ENCODE measurements at regions not wholly inside any gene's neighbourhood (a gene's known extent, or its start where the extent isn't known, plus 50 kb on each side); places are given as distances from the start of the nearest gene placed in this dataset.
"Not testable (repeated sequence)": the region's sequence is repeated elsewhere in the genome, so short reads cannot be mapped to it uniquely, and the experiment has no call there.

GRCh38 chr5:16987776-16988175 lies 51.7 kb upstream of the MYO10 start:
- TF ChIP-seq CTCF (conservative IDR thresholded peaks at IDR 0.05), result no peak
- H3K27ac ChIP-seq, result no peak overlapping the region

GRCh38 chr5:16990817-16991520 lies 54.9 kb upstream of the MYO10 start:
- not testable (repeated sequence) for H3K27ac ChIP-seq

GRCh38 chr5:16992006-16992405 lies 55.9 kb upstream of the MYO10 start:
- TF ChIP-seq CTCF (conservative IDR thresholded peaks at IDR 0.05), result no peak
- no peak overlapping the region for H3K27ac ChIP-seq

- H3K27ac ChIP-seq, result no peak overlapping the region
Measured at GRCh38 chr5:16992444-16992843, 56.4 kb upstream of the MYO10 start.

GRCh38 chr5:16994565-16994964 lies 58.5 kb upstream of the MYO10 start:
- TF ChIP-seq CTCF (conservative IDR thresholded peaks at IDR 0.05), result no peak
- no peak overlapping the region for H3K27ac ChIP-seq

More at GRCh38 chr5:16992444-16992843, 56.4 kb upstream of the MYO10 start:
- no peak for TF ChIP-seq CTCF (conservative IDR thresholded peaks at IDR 0.05)

GRCh38 chr5:16995372-16995771 lies 59.3 kb upstream of the MYO10 start:
- H3K27ac ChIP-seq, result no peak overlapping the region
- TF ChIP-seq CTCF (conservative IDR thresholded peaks at IDR 0.05), result no peak

- no peak overlapping the region for H3K27ac ChIP-seq
- no peak for TF ChIP-seq CTCF (conservative IDR thresholded peaks at IDR 0.05)
Measured at GRCh38 chr5:17000291-17000939, 64.3 kb upstream of the MYO10 start.

GRCh38 chr5:17001428-17001827 lies 65.3 kb upstream of the MYO10 start:
- no peak overlapping the region for H3K27ac ChIP-seq
- TF ChIP-seq CTCF (conservative IDR thresholded peaks at IDR 0.05), result no peak

Measured in VCaP (cell line).